Heart left ventricle (tissue), 16 donors: ENCODE measurements at regions not wholly inside any gene's neighbourhood (a gene's known extent, or its start where the extent isn't known, plus 50 kb on each side); places are given as distances from the start of the nearest gene placed in this dataset.

ENCODE experiments used
- ATAC-seq, 4 donors: fragments of 200-7000 bp; cut with Tn5 transposase; one replicate each; pipeline ENCODE4 v1.9.1; 2020 to 2022; ENCODE audit warnings: moderate library complexity in 4 of 4, mild to moderate bottlenecking in 3 of 4, moderate number of reproducible peaks in 1 of 4
- DNase-seq, 5 donors: peaks; one replicate each; pipeline ENCODE4 v3.0.0-alpha.2; 2020
- H3K27ac ChIP-seq, 12 donors: fragments of 200-600 bp; sonication (generic) in 4 of 12; one replicate each; pipeline versions ENCODE4 v1.5.0 to v1.8.0; 2016 to 2022; ENCODE audit warnings: mild to moderate bottlenecking in 2 of 12
- H3K27me3 ChIP-seq, 9 donors: fragments of 200-600 bp; sonication (generic) in 2 of 9; one replicate each; pipeline versions ENCODE4 v1.5.1 to v1.8.0; 2016 to 2022; ENCODE audit warnings: mild to moderate bottlenecking in 3 of 9
- H3K36me3 ChIP-seq, 9 donors: fragments of 200-600 bp; sonication (generic) in 2 of 9; one replicate each; pipeline versions ENCODE4 v1.5.0 to v1.8.0; 2018 to 2022; ENCODE audit warnings: mild to moderate bottlenecking in 2 of 9
- H3K4me1 ChIP-seq, 12 donors: fragments of 200-600 bp; sonication (generic) in 4 of 12; one replicate each; pipeline versions ENCODE4 v1.5.0 to v1.8.0; 2016 to 2022; ENCODE audit warnings: mild to moderate bottlenecking in 3 of 12
- H3K4me3 ChIP-seq, 12 donors: fragments of 200-600 bp; sonication (generic) in 4 of 12; one replicate each; pipeline versions ENCODE4 v1.5.0 to v1.8.0; 2017 to 2022; ENCODE audit warnings: mild to moderate bottlenecking in 9 of 12, moderate library complexity in 4 of 12
- H3K9me3 ChIP-seq, 12 donors: fragments of 200-600 bp; sonication (generic) in 4 of 12; one replicate each; pipeline versions ENCODE4 v1.5.0 to v1.8.0; 2016 to 2022; ENCODE audit warnings: mild to moderate bottlenecking in 1 of 12
- POLR2A ChIP-seq, 2 donors: fragments of 450-650 bp; IDR thresholded peaks; one replicate each; pipeline ENCODE4 v1.6.1; 2017; ENCODE audit warnings: antibody characterized with exemption in 2 of 2, mild to moderate bottlenecking in 2 of 2, moderate library complexity in 2 of 2
- WGBS, 4 donors: extraction: QIAGEN DNeasy Blood & Tissue Kit in 2 of 4; methylation state at CpG; one replicate each; pipeline versions ENCODE4 v1.1.5 to v1.1.7; 2013 to 2018; 5-methylcytosine and 5-hydroxymethylcytosine counted together
- intact Hi-C, 10 donors: fragments of 100-400 bp; cut with DNase I; formaldehyde crosslinking; loops; one replicate each; pipeline versions ENCODE4 v1.11.1 to v1.14.2; 2022
- TF ChIP-seq, protein P1 (sequence below), 12 donors: fragments of 200-600 bp; sonication (generic) in 4 of 12; IDR thresholded peaks; one replicate each; pipeline versions ENCODE4 v1.5.0 to v1.8.0; 2018 to 2022; ENCODE audit warnings: antibody characterized with exemption in 12 of 12, mild to moderate bottlenecking in 5 of 12
- donor health status: ischemic (EF 13 %, LVEDD 7.1; RV severe dilation, severe dysfunction).
- donor health status: healthy with polysubstance abuse.
- donor health status: DM: no; HTN: yes; CAD: no.
- donor health status: DM: no; HTN: no; CAD: no.
- donor health status: ischemic (EF 25% LVEDD 6.9; RV normal size, moderate dysfunction).
- donor health status: ischemic (EF 25% LVEDD 5.7; RV mildly dilated, moderate dysfunction).
- donor health status: healthy.
- donor health status: DM: yes; HTN: yes; CAD: no.
- donor health status: ischemic (EF 35%, LVEDD 5.7; RV mildly dilated, moderate dysfunction).
- donor health status: nonischemic (EF 11% LVEDD 7.7; RV severe dilation, severe dysfunction).
- donor health status: DM: yes; HTN: yes; CAD: no.
- donor health status: PGD.
- donor health status: ischemic (EF 29% LVEDD 5.4; RV normal size, mild dysfunction).
- donor health status: nonischemic (EF 23%, LVEDD 6.1; RV moderate dilation, normal function).

DNA sequence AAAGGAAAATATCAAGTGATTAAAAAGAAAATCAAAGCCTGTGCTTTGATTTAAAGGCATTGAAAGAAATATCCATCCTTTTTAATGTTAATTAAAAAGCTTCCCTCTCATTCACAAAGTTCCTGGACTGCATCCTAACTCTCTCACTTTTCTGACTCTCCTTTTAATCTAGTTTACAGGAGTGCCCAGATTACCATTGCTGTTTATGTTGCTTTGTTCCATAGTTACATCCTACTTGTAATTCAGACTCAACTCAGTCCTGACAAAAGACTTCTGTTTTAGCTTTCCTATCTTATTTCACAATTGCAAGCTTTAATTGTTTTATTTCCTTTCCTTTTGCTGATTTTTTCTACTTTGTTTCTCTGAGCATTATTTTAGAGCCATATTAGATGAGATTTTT, 160.7 kb upstream of the DTNA start:
- Histone ChIP-seq H3K27ac (no peak overlapping the region), H3K4me1 (peaks cover 0 to 34% (median 9%) of the 10 kb centered on the region in 12 donors), H3K4me3 (no peak overlapping the region), H3K36me3 (no peaks in the 10 kb centered on the region), H3K9me3 (no peaks in the 10 kb centered on the region), H3K27me3 (no peaks in the 10 kb centered on the region)
- intact Hi-C loops = no loop called here
- DNase-seq = no peak
- peak in 3 of 4 donors; percentile 56 to 64 (median 61) for ATAC-seq
- TF ChIP-seq, protein P1, sequence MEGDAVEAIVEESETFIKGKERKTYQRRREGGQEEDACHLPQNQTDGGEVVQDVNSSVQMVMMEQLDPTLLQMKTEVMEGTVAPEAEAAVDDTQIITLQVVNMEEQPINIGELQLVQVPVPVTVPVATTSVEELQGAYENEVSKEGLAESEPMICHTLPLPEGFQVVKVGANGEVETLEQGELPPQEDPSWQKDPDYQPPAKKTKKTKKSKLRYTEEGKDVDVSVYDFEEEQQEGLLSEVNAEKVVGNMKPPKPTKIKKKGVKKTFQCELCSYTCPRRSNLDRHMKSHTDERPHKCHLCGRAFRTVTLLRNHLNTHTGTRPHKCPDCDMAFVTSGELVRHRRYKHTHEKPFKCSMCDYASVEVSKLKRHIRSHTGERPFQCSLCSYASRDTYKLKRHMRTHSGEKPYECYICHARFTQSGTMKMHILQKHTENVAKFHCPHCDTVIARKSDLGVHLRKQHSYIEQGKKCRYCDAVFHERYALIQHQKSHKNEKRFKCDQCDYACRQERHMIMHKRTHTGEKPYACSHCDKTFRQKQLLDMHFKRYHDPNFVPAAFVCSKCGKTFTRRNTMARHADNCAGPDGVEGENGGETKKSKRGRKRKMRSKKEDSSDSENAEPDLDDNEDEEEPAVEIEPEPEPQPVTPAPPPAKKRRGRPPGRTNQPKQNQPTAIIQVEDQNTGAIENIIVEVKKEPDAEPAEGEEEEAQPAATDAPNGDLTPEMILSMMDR (IDR thresholded peaks at IDR 0.05) = no peak
- no peak for TF ChIP-seq POLR2A (IDR thresholded peaks at IDR 0.05)

DNA sequence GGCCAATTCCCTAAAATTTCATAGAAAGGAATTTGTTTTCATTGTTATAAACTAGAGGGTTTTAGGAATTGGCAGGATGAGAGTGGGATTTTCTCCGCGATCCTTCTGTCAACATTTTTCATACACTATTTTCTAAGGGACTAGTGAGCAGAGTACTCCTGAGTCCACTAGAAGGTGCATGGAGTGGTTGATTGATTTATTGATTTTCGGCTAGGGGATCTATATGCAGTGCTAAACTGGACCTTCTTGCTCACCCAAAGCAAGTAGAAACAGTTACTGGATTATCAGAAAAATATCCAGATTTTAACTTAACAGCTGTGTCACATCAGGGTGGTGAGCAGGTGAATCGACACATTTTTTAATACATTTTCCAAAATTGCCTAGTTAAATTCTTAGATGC, 159.9 kb upstream of the DTNA start:
- H3K4me1 ChIP-seq = peaks cover 0 to 30% (median 9%) of the 10 kb centered on the region in 12 donors
- H3K4me3 ChIP-seq = no peak overlapping the region
- no peak for DNase-seq
- H3K9me3 ChIP-seq = no peaks in the 10 kb centered on the region
- intact Hi-C loops = no loop called here
- 93 to 96% (median 94%) methylated on average over 4 of the region's 4 CpGs for WGBS, 4 donors
- no peaks in the 10 kb centered on the region for H3K36me3 ChIP-seq
- no peak overlapping the region for H3K27ac ChIP-seq
- no peaks in the 10 kb centered on the region for H3K27me3 ChIP-seq
- ATAC-seq = no peak
- TF ChIP-seq POLR2A (IDR thresholded peaks at IDR 0.05) = no peak
- TF ChIP-seq, protein P1 (IDR thresholded peaks at IDR 0.05) = no peak

DNA sequence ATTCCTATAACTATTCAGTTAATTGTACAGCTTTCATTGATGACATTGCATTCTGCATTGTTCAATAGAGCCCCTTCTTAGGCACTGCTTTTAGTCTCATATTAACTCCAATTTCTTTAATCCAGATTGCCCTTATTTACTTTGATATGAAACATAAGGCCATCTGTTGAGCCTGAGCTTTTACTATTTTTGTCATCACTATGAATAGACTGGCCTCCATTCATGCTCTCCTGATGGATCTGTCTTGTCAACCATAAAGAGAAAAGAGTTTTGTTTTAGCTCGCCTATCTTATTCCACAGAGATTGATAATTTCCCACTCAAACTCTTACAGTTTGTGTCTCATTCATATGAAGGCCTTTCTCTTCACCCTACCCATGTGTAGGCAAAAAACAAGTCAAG, 159.2 kb upstream of the DTNA start:
- Histone ChIP-seq H3K27ac (peak overlapping the region in 7 of 12 donors; percentile 20 to 67 (median 33)), H3K4me3 (no peak overlapping the region), H3K27me3 (no peaks in the 10 kb centered on the region), H3K9me3 (no peaks in the 10 kb centered on the region), H3K36me3 (no peaks in the 10 kb centered on the region), H3K4me1 (peaks cover 0 to 30% (median 9%) of the 10 kb centered on the region in 12 donors)
- ATAC-seq = peak; percentile 51 to 81 (median 72)
- WGBS, 4 donors = 34 to 51% (median 40%) methylated on average over 1 of the region's 1 CpG
- no peak for DNase-seq
- TF ChIP-seq, protein P1 (IDR thresholded peaks at IDR 0.05) = no peak
- no peak for TF ChIP-seq POLR2A (IDR thresholded peaks at IDR 0.05)
- intact Hi-C loops = no loop called here

DNA sequence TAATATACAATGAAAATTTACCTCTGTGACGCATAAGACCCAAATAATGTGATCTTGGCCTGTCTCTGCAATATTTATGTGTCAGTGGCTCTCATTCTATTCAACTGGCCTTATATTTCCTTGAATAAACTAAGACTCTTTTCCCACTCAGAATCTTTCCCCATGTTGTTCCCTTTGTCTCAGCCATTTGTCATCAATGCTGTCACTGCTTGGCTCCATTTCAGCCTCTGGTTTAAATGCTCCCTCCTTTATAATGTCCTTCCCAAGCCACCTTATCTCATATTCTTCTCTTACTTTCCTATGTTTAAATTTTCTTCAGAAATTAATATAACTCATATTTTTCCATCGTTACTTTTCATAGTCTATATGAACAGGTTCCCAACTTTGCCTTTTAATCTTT, 158.3 kb upstream of the DTNA start:
- H3K36me3 ChIP-seq = no peaks in the 10 kb centered on the region
- DNase-seq (no peak), ATAC-seq (peak in 2 of 4 donors; percentile 55 to 78)
- TF ChIP-seq POLR2A (IDR thresholded peaks at IDR 0.05) = no peak
- TF ChIP-seq, protein P1 (IDR thresholded peaks at IDR 0.05) = no peak
- H3K4me3 ChIP-seq = no peak overlapping the region
- H3K9me3 ChIP-seq = no peaks in the 10 kb centered on the region
- H3K27me3 ChIP-seq = no peaks in the 10 kb centered on the region
- H3K4me1 ChIP-seq = peaks cover 0 to 30% (median 9%) of the 10 kb centered on the region in 12 donors
- intact Hi-C loops = no loop called here
- WGBS, 4 donors = 88 to 97% (median 93%) methylated on average over 2 of the region's 2 CpGs
- H3K27ac ChIP-seq = peak overlapping the region in 4 of 12 donors; percentile 9 to 50 (median 28)
